Esophagus muscularis mucosa (tissue), 4 donors: ENCODE measurements at regions not wholly inside any gene's neighbourhood (a gene's known extent, or its start where the extent isn't known, plus 50 kb on each side); places are given as distances from the start of the nearest gene placed in this dataset.

Experiments used
- EP300 ChIP-seq: sonication (generic); formaldehyde crosslinking; IDR thresholded peaks from one replicate; pipeline ENCODE4 v1.6.1; 2017; ENCODE audit warnings: antibody characterized with exemption
- POLR2A ChIP-seq: fragments of 450-650 bp; IDR thresholded peaks from one replicate; pipeline ENCODE4 v1.6.1; 2017; ENCODE audit warnings: antibody characterized with exemption, moderate library complexity, mild to moderate bottlenecking, low read depth
- POLR2AphosphoS5 ChIP-seq, 2 donors: sonication (generic); formaldehyde crosslinking; IDR thresholded peaks; one replicate each; pipeline ENCODE4 v1.6.1; 2017; ENCODE audit warnings: antibody characterized with exemption in 2 of 2
- TF ChIP-seq, protein P1 (sequence below), 3 experiments: fragments of 200-600 bp in 2 of 3; fragments of 450-650 bp in 1 of 3; sonication (generic) in 2 of 3; IDR thresholded peaks; one replicate each; pipeline ENCODE4 v1.5.1; 2017 to 2019; ENCODE audit warnings: antibody characterized with exemption in 3 of 3, mild to moderate bottlenecking in 2 of 3, moderate library complexity in 1 of 3

DNA sequence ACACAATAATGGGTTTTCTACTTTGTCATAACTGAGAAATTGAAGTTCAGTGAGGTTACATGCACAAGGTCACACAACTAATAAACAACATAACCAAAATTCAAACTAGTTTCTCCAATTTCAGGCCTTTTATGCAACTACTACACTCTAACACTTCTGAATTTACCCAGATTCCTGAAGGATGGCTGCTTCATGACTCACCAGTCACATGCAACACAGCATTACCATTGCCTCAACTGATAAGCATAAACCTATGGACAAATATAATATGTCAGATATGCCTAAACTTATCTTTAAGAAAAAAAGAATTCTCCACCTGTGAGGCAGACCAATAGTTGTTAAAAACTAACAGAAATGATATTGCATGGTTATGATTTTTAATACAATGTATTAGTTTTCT lies 586.5 kb upstream of the SLC8A1 start:
- TF ChIP-seq, protein P1, sequence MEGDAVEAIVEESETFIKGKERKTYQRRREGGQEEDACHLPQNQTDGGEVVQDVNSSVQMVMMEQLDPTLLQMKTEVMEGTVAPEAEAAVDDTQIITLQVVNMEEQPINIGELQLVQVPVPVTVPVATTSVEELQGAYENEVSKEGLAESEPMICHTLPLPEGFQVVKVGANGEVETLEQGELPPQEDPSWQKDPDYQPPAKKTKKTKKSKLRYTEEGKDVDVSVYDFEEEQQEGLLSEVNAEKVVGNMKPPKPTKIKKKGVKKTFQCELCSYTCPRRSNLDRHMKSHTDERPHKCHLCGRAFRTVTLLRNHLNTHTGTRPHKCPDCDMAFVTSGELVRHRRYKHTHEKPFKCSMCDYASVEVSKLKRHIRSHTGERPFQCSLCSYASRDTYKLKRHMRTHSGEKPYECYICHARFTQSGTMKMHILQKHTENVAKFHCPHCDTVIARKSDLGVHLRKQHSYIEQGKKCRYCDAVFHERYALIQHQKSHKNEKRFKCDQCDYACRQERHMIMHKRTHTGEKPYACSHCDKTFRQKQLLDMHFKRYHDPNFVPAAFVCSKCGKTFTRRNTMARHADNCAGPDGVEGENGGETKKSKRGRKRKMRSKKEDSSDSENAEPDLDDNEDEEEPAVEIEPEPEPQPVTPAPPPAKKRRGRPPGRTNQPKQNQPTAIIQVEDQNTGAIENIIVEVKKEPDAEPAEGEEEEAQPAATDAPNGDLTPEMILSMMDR (IDR thresholded peaks at IDR 0.05): no peak
- no peak for TF ChIP-seq POLR2A
- TF ChIP-seq POLR2AphosphoS5 (IDR thresholded peaks at IDR 0.05): no peak
- no peak for TF ChIP-seq EP300
